8988T (cell line): ENCODE measurements at regions not wholly inside any gene's neighbourhood (a gene's known extent, or its start where the extent isn't known, plus 50 kb on each side); places are given as distances from the start of the nearest gene placed in this dataset.

ENCODE experiments used
- DNase-seq: peaks from one replicate; pipeline ENCODE4 v3.0.0; 2011

DNA sequence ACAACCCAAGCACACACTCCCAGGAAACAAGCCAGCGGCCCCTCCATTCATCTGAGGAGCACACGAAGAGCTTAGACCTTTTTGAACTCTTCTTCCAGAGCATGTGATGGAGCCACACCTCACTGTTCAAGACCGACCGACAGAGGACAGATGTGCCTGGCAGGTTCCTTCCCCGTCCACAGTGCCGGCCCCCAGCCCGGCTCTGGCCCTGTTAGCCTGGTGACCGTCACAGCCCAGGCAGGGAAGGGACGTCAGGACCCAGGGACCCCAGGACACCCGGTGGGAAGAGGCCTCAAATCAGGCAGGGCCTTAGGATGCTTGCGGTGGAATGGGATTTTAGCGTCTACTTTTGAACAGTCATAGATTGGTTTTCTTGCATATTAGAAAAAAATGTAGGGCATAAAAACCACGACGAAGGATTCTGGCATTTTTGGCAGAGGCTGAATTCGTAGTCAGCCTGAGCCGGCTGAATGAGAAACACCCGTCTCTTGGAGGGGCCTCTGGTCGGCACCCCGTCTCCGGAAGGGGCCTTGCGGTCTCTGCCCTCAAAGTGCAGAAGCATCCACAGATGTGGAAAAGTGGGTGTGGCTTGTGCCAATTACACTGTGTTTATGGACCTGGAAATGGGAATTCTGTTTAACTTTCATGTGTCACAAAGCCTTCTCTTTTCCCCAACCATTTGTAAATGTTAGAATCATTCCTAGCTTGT, 79.3 kb downstream of the SIK1 start:
- DNase-seq = no peak

DNA sequence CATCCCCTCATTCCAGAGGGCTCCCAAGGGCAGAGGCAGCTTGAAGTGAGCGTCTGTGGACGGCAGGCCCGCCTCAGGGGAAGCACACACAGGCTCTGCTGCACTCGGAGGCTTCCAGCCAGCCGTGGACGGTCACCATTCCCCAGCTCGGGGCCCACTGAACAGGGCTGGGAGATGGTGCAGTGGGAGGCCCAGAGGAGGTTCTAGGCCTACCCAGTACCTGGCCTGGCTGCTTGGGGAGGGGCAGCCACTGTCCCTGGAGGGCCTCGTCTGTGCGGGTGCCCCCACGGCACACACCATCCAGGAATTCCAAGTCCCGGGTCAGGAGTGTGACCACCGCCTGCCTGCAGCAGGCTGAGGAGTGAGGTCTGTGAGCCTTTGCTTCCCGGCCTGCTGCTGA, 80.4 kb downstream of the SIK1 start:
- DNase-seq = no peak

- DNase-seq = no peak
Measured at GRCh38 chr21:43345746-43346409, 81.1 kb downstream of the SIK1 start.

DNA sequence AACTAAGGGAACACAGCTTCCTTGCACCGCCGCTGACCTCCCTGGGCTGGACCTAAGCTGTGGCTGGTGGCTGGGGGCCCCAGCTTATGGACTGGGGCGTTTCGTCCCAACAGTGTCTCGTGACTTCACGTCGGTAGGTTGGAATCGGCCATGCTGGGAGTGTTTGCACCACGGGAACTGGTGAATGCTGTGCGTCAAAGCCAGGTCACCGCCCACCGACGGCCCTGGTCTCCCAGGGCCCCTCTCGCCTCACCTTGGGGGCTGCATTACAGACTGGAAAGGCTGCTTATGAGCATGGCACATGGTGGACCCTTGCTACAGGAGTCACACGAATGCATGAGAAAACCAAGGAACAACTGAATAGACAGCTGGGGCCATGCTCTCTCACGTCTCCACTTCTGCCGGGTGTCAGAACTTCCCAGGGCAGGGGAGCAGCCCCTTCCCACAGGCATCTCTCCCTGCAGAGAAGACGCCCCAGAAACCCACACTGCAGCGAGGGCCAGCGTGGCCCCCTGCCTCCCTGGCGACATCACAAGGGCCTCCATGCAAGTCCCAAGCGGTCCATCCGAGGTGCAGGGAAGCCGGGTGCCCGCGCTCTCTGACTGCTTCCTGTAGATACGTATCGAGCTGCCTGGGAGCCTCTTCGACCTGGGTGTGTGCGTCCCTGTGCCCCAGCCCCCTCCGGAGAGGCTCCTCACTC, 81.7 kb downstream of the SIK1 start:
- no peak for DNase-seq

GRCh38 chr21:43343992-43344886, 82.7 kb downstream of the SIK1 start:
- no peak for DNase-seq

GRCh38 chr21:43343095-43343991, 83.6 kb downstream of the SIK1 start:
- DNase-seq = no peak

- DNase-seq = no peak
Measured at GRCh38 chr21:43342301-43342881, 84.5 kb downstream of the SIK1 start.

DNA sequence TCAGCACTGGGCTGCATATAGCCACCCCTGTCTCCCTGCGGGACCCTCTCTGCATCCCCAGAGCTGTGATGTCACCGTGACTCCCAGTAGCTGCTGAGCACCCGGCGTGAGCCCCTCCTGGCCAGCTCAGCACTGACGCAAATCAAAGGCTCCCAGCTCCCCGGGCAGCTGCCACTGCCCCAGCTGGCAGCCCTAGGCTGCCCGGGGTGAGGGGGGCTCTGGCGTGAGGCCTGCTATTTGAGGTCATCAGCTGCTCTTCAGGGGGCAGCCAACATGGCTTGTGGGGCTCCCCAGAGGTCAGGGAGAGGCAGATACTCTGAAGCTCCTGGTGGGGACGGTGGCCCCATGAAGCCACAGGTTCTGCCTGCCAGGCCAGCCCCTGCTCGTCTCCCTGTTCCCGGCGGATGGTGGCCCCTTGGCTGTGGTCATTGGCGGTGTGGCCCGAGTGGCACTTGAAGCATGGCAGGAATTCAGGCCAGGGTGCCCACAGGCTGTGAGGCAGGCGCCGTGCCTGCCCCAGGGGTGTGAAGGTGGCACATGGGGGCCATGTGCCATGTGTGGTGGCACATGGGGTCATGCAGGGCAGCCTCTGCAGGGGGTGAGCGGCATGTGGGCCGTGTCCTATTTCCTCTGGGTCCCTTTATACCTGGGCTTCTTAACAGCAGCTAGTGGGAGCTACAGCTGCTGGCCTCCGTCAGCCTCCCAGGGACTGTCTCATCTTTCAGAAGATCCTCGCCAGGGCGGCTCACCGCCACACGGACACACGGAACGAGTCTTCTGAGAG, 85.4 kb downstream of the SIK1 start:
- no peak for DNase-seq

- DNase-seq = no peak
Measured at GRCh38 chr21:43340491-43341377, 86.2 kb downstream of the SIK1 start.

DNA sequence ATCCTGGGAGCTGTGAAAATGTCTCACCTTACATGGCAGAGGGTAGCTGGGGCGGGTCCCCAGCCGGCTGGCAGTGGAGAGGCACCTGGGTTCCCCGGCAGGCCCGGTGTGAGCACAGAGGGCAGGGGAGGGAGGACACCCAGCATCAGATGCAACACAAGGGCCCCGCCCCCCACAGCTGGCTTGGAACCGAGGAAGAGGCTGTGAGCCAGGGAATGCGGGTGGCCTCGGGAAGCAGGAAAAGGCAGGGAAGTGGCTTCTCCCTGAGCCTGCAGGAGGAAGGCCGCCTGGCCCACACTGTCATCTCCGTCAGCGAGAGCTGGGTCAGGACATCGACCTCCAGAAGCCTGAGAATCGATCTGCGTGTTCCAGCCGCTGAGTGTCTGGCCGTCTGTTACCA, 87.3 kb downstream of the SIK1 start:
- DNase-seq = no peak

DNA sequence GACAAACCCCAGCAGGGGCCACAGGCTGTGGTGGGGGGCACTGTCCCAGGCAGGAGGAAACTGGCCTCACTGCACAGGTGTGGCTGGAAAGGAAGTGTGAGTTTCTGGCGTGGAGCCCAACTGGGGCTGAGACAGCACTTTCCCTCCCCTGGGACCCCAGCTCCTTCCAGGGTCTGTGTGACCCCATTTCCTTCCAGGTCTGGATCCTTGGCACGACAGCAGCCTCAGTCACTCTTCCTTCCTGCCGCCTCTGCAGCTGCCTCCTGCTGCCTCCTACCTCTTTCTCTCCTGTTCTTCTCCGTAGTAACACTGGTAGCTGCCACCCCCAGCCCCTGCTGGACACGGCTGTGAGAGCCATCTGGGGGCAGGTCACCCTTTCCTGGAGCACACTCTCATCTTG, 88.0 kb downstream of the SIK1 start:
- no peak for DNase-seq

- no peak for DNase-seq
Measured at GRCh38 chr21:43337901-43338655, 88.9 kb downstream of the SIK1 start.

DNA sequence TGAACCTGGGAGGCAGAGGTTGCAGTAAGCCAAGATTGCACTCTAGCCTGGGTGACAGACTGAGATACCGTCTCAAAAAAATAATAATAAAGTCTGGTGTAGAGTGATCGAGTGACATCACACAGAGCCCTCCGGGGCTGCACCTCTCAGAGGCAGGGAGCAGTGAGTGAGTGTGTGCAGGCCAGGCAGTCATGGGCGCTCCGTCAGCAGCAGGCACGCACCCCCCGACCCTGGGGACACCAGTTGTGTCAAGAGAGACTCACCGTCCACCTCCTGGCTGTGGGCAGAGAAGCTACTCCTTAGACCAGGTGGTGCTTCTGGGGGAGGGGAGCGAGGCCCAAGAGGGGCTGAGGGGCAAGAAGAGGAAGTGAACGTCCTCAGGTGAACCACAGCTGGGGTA, 91.8 kb downstream of the SIK1 start:
- no peak for DNase-seq

DNA sequence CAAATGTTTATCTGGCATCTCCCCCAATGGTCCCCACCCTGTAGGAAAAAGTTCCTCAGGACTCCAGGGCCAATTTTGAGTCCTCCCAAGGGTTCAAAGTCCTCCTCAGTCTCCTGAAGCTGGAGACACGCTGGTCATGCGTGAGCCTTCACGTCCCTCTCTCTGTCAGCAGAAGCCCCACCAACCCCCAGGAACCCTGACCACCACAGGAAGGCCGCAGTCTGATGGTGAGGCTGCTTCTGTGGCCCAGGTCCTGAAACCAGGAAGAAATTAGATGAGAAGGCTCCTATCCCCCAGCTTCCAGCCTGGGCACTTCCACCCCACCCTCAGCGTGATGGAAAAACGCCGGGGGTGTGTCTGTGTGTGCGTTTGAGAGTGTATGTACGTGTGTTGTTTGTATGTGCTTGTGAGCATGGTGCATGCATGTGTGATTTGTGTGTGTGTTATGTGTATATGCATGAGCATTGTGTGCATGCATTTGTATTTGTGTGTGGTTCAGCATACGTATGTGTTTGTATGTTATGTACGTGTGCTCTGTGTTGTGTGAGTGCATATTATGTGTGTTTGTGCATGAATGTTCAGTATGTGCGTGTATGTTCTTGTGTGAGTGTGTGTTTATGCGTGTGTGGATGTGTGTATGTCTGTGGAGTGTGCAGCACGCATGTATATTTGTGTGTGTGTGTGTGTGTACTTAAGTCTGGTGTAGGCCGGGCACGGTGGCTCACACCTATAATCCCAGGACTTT, 92.5 kb downstream of the SIK1 start:
- DNase-seq = no peak

DNA sequence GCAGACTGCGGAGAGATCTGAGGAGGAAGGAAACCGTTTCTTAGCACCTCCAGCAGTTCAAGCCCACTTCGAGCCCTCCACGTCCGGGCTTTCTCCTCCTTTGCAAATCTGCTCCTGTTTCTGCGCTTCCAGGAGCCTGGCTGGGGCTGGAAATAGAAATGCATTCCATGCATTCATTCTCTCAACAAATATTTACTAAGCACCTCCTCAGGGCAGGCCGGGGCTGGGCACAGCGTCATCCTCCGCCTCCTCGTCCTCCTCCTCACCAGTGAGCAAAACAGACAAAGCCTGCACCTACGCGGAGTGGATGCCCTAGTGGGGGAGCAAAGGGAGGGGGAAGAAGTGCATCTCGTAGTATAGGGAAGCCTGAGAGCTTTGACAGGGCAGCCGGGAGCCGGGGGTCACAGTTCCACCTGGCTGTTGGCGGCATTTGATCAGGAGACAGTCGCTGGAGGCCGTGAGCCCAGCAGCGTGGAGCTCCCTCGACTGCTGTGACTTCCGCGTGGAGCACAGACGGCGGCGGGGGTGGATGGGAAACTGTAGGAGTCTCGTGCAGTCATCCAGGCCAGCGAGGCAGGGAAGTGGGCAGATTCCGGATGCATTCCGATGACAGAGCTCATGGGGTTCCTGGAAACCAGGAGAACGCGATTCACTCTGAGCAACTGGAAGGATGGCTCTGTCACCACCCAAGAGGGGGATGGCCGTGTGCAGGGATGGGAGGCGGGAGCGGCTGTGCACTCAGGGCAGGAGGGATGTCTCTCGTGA, 93.5 kb downstream of the SIK1 start:
- peak; percentile 65 for DNase-seq

- no peak for DNase-seq
Measured at GRCh38 chr21:43332861-43333297, 94.1 kb downstream of the SIK1 start.
